HCT116 (cell line): ENCODE measurements at regions not wholly inside any gene's neighbourhood (a gene's known extent, or its start where the extent isn't known, plus 50 kb on each side); places are given as distances from the start of the nearest gene placed in this dataset.

ENCODE experiments used
- ATAC-seq: fragments of 200-7000 bp; cut with Tn5 transposase; 2 replicates; pipeline ENCODE4 v1.9.1; 2020; ENCODE audit warnings: mild to moderate bottlenecking, moderate library complexity
- BruUV-seq: library from RNA; stranded (reverse); fragments of 400-500 nt; replicated peaks from 2 replicates; lab custom pipeline; 2021; lab: Mats Ljungman, UMichigan
- CTCF ChIA-PET: fragments of 300-600 bp; sonication (Branson Sonifier 250); formaldehyde crosslinking; loops from one replicate; lab custom pipeline; 2021; ENCODE audit warnings: antibody characterized with exemption; lab: Charles Lee
- POLR2A ChIA-PET: fragments of 300-600, 350-600 bp; sonication (Branson Sonifier 250); formaldehyde crosslinking; loops from one replicate; lab custom pipeline; 2021; ENCODE audit warnings: antibody characterized with exemption; lab: Charles Lee
- RAD21 ChIA-PET, 2 experiments: fragments of 300-600 bp; sonication (Branson Sonifier 250); formaldehyde crosslinking; loops; one replicate each; lab custom pipeline; 2023; ENCODE audit warnings: low total read pairs in 2 of 2; ENCODE audit not compliant: uncharacterized antibody in 2 of 2, unreplicated experiment in 2 of 2, low non-redundant PET in 1 of 2; lab: Charles Lee
- DNase-seq: peaks from one replicate; pipeline ENCODE4 v3.0.0-alpha.2; 2010; ENCODE audit warnings: low read depth, low spot score
- H2AFZ ChIP-seq: fragments of 200-600 bp; shearing (Covaris generic), sonication (generic); 2 replicates; pipeline ENCODE4 v1.6.1; 2017; ENCODE audit warnings: low read depth, mixed run types, mixed read lengths, antibody characterized with exemption, low read length; ENCODE audit not compliant: poor library complexity, severe bottlenecking
- H3K27ac ChIP-seq: 2 replicates; pipeline ENCODE4 v1.5.1; 2012; ENCODE audit warnings: low read depth, low read length
- H3K27me3 ChIP-seq: fragments of 200-600 bp; sonication (generic); 2 replicates; pipeline ENCODE4 v1.6.1; 2016; ENCODE audit warnings: mixed run types, low read length, mixed read lengths; ENCODE audit not compliant: insufficient read depth
- H3K36me3 ChIP-seq, 2 experiments: fragments of 200-500 bp in 1 of 2; fragments of 200-600 bp in 1 of 2; sonication (Bioruptor generic) in 1 of 2; sonication (generic) in 1 of 2; 2 replicates each; pipeline versions ENCODE4 v1.5.1 to v1.6.1; 2014 to 2016; ENCODE audit warnings: low read length in 2 of 2, inconsistent platforms in 1 of 2, mixed read lengths in 1 of 2, mixed run types in 1 of 2; ENCODE audit not compliant: insufficient read depth in 2 of 2, control insufficient read depth in 1 of 2
- H3K4me1 ChIP-seq, 2 experiments: fragments of 200-600 bp in 1 of 2; sonication (generic) in 1 of 2; 2 replicates each; pipeline versions ENCODE4 v1.5.1 to v1.6.1; 2012 to 2017; ENCODE audit warnings: low read length in 2 of 2, inconsistent platforms in 1 of 2, mild to moderate bottlenecking in 1 of 2, mixed read lengths in 1 of 2, mixed run types in 1 of 2, moderate library complexity in 1 of 2; ENCODE audit not compliant: insufficient read depth in 2 of 2, control insufficient read depth in 1 of 2
- H3K4me2 ChIP-seq: fragments of 200-600 bp; sonication (generic); 2 replicates; pipeline ENCODE4 v1.6.1; 2017; ENCODE audit warnings: mixed run types, low read length, mixed read lengths
- H3K4me3 ChIP-seq, 2 experiments: fragments of 200-600 bp in 1 of 2; sonication (generic) in 1 of 2; replicated peaks in 1 of 2; 2 replicates each; pipeline ENCODE4 v1.5.1; 2011 to 2016; ENCODE audit warnings: low read length in 2 of 2, control low read depth in 1 of 2, low read depth in 1 of 2, mild to moderate bottlenecking in 1 of 2, mixed read lengths in 1 of 2, mixed run types in 1 of 2
- H3K79me2 ChIP-seq: fragments of 200-600 bp; sonication (generic); 2 replicates; pipeline ENCODE4 v1.6.1; 2017; ENCODE audit warnings: mild to moderate bottlenecking, mixed run types, low read length, moderate library complexity, mixed read lengths; ENCODE audit not compliant: insufficient read depth
- H3K9ac ChIP-seq: fragments of 200-600 bp; sonication (generic); 2 replicates; pipeline ENCODE4 v1.6.1; 2016; ENCODE audit warnings: low read length, mixed read lengths
- H3K9me2 ChIP-seq: fragments of 200-600 bp; sonication (generic), shearing (Covaris generic); 2 replicates; pipeline ENCODE4 v1.6.1; 2017; ENCODE audit warnings: mixed run types, mild to moderate bottlenecking, moderate library complexity; ENCODE audit not compliant: insufficient read depth
- H3K9me3 ChIP-seq, 2 experiments: fragments of 200-500 bp in 1 of 2; fragments of 200-600 bp in 1 of 2; sonication (Bioruptor generic) in 1 of 2; sonication (generic) in 1 of 2; 2 replicates each; pipeline ENCODE4 v1.6.1; 2014 to 2017; ENCODE audit warnings: low read length in 2 of 2, mixed read lengths in 2 of 2, inconsistent platforms in 1 of 2, low read depth in 1 of 2, mild to moderate bottlenecking in 1 of 2, mixed run types in 1 of 2, moderate library complexity in 1 of 2; ENCODE audit not compliant: control insufficient read depth in 1 of 2, insufficient read depth in 1 of 2
- H4K20me1 ChIP-seq: fragments of 200-600 bp; sonication (generic), shearing (Covaris generic); 2 replicates; pipeline ENCODE4 v1.6.1; 2017; ENCODE audit warnings: mixed run types, mild to moderate bottlenecking, moderate library complexity; ENCODE audit not compliant: insufficient read depth
- ATF3 ChIP-seq: IDR thresholded peaks from 2 replicates; pipeline ENCODE4 v1.6.1; 2012
- CBX3 ChIP-seq: IDR thresholded peaks from 2 replicates; pipeline ENCODE4 v1.6.1; 2012; ENCODE audit warnings: low read depth
- CEBPB ChIP-seq: IDR thresholded peaks from 2 replicates; pipeline ENCODE4 v1.6.1; 2012; ENCODE audit warnings: low read depth
- CTCF ChIP-seq, 3 experiments: fragments of 200-600 bp in 1 of 3; sonication (generic) in 1 of 3; IDR thresholded peaks in 2 of 3; conservative IDR thresholded peaks in 1 of 3; 2 replicates each; pipeline ENCODE4 v1.5.1; 2012 to 2017; ENCODE audit warnings: low read depth in 2 of 3, low read length in 2 of 3, antibody characterized with exemption in 1 of 3, borderline replicate concordance in 1 of 3, control low read depth in 1 of 3, mild to moderate bottlenecking in 1 of 3, mixed read lengths in 1 of 3, mixed run types in 1 of 3, moderate library complexity in 1 of 3; ENCODE audit not compliant: insufficient read depth in 1 of 3
- EGR1 ChIP-seq: IDR thresholded peaks from 2 replicates; pipeline ENCODE4 v1.6.1; 2012; ENCODE audit warnings: low read depth
- ELF1 ChIP-seq: IDR thresholded peaks from 2 replicates; pipeline ENCODE4 v1.6.1; 2012; ENCODE audit warnings: low read depth, borderline replicate concordance
- EZH2phosphoT487 ChIP-seq: fragments of 200-600 bp; IDR thresholded peaks from 2 replicates; pipeline ENCODE4 v1.6.1; 2018; ENCODE audit warnings: antibody characterized with exemption, borderline replicate concordance
- FOSL1 ChIP-seq: IDR thresholded peaks from 2 replicates; pipeline ENCODE4 v1.6.1; 2012; ENCODE audit warnings: low read depth
- JUND ChIP-seq: IDR thresholded peaks from 2 replicates; pipeline ENCODE4 v1.6.1; 2012
- MAX ChIP-seq: IDR thresholded peaks from 2 replicates; pipeline ENCODE4 v1.6.1; 2012
- POLR2A ChIP-seq: IDR thresholded peaks from 2 replicates; pipeline ENCODE4 v1.7.0; 2011; ENCODE audit warnings: borderline replicate concordance; ENCODE audit not compliant: insufficient read depth, insufficient read length; ENCODE audit errors: extremely low read depth
- POLR2AphosphoS5 ChIP-seq: IDR thresholded peaks from 2 replicates; pipeline ENCODE4 v1.6.1; 2011; ENCODE audit warnings: mild to moderate bottlenecking, low read depth, low read length, moderate library complexity
- RAD21 ChIP-seq: IDR thresholded peaks from 2 replicates; pipeline ENCODE4 v1.6.1; 2012; ENCODE audit warnings: low read depth, mild to moderate bottlenecking
- REST ChIP-seq: IDR thresholded peaks from 2 replicates; pipeline ENCODE4 v1.6.1; 2012; ENCODE audit warnings: low read depth
- SIN3A ChIP-seq: IDR thresholded peaks from 2 replicates; pipeline ENCODE4 v1.6.1; 2012; ENCODE audit warnings: low read depth
- SP1 ChIP-seq: IDR thresholded peaks from 2 replicates; pipeline ENCODE4 v1.6.1; 2012; ENCODE audit warnings: low read depth
- TCF7L2 ChIP-seq: IDR thresholded peaks from 2 replicates; pipeline ENCODE4 v1.7.0; 2011; ENCODE audit warnings: borderline replicate concordance, inconsistent platforms; ENCODE audit not compliant: insufficient read depth, insufficient read length; ENCODE audit errors: extremely low read depth
- ZBTB33 ChIP-seq: IDR thresholded peaks from 2 replicates; pipeline ENCODE4 v1.6.1; 2011; ENCODE audit warnings: mild to moderate bottlenecking, low read length, moderate library complexity; ENCODE audit not compliant: insufficient replicate concordance; ENCODE audit errors: extremely low read depth
- intact Hi-C: fragments of 100-400 bp; cut with micrococcal nuclease; formaldehyde crosslinking; loops from 2 replicates; pipeline ENCODE4 v1.10.0; 2022

GRCh38 chr6:154925130-154925529 lies 70.0 kb upstream of the TIAM2 start:
- ChIA-PET CTCF (no interaction called here), POLR2A (no interaction called here), RAD21 (no interaction called here)
- no peak overlapping the region for H3K9ac ChIP-seq
- no peaks in the 10 kb centered on the region for H3K36me3 ChIP-seq
- no peak overlapping the region for H2AFZ ChIP-seq
- intact Hi-C loops: loop anchor here (5.0 kb wide), 1 partner anchor 58 kb away; no protein-coding TSS in a partner anchor
- H3K27me3 ChIP-seq: no peaks in the 10 kb centered on the region
- ATAC-seq: no peak
- BruUV-seq: no TSS peak
- H4K20me1 ChIP-seq: no peaks in the 10 kb centered on the region
- no peaks in the 10 kb centered on the region for H3K9me3 ChIP-seq
- H3K4me1 ChIP-seq: no peaks in the 10 kb centered on the region
- no peak for TF ChIP-seq CTCF (IDR thresholded peaks at IDR 0.05 in 2 of 3, conservative IDR thresholded peaks at IDR 0.05 in 1 of 3; ENCODE audit: borderline replicate concordance in 1 of 3, insufficient read depth in 1 of 3, low read depth in 2 of 3, low read length in 2 of 3)
- no peak for TF ChIP-seq MAX
- no peak for TF ChIP-seq TCF7L2
- no peak for TF ChIP-seq RAD21
- no peak for TF ChIP-seq JUND
- TF ChIP-seq EGR1: no peak
- TF ChIP-seq ELF1: no peak
- no peak for TF ChIP-seq CBX3
- TF ChIP-seq CEBPB: no peak
- TF ChIP-seq ZBTB33: no peak
- no peak for TF ChIP-seq EZH2phosphoT487
- no peak for TF ChIP-seq POLR2AphosphoS5
- no peak for TF ChIP-seq REST
- no peak for TF ChIP-seq ATF3
- no peak for TF ChIP-seq FOSL1
- no peak for TF ChIP-seq SIN3A
- no peak for TF ChIP-seq POLR2A
- no peak for TF ChIP-seq SP1
- TF ChIP-seq, all 23 proteins: peak for 0
- no peak for DNase-seq
- H3K4me3 ChIP-seq: no peak overlapping the region
- no peaks in the 10 kb centered on the region for H3K79me2 ChIP-seq
- H3K4me2 ChIP-seq: no peak overlapping the region
- H3K9me2 ChIP-seq: no peaks in the 10 kb centered on the region
- no peak overlapping the region for H3K27ac ChIP-seq
